ENCODE measurements at regions not wholly inside any gene's neighbourhood (a gene's known extent, or its start where the extent isn't known, plus 50 kb on each side); places are given as distances from the start of the nearest gene placed in this dataset.

DNA sequence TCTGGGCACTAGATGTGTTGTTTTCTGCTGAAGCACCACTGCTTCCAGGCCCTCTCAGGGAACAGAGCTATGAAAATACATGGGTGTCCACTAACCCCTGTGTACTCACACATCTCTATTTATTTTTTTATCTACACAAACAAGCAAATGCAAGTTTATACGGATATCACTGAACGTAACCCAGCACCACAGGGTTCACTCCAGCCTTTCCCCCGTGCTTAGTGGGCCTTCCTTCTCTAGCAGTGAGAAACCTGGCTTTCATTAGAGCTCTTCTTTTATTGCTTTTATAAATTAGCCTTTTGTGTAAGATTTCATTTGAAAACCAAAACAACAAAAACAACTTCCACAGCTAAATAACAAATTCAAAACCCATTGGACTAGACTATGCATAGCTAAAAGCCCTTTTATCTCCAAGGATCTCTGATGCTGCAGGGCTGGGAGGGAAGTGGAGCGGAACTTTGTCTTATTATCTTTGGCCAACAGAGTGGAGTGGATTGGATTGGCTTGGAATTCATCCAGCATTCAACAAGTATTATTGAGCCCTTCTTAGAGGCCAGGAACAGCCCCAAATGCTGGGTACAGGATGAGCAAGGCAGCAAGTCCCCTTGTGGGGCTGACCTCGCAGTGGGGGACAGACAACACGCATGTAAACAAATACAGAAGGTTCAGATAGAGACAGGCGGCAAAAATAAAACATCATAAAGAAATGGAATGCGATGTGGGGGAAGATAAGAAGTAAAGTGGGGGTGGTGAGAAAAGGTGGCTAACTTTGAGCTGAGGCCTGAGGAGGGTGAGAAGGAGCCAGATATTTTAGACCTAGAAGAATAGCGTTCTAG lies 371.8 kb upstream of the POU3F1 start (continued):
- TF ChIP-seq, protein P1, sequence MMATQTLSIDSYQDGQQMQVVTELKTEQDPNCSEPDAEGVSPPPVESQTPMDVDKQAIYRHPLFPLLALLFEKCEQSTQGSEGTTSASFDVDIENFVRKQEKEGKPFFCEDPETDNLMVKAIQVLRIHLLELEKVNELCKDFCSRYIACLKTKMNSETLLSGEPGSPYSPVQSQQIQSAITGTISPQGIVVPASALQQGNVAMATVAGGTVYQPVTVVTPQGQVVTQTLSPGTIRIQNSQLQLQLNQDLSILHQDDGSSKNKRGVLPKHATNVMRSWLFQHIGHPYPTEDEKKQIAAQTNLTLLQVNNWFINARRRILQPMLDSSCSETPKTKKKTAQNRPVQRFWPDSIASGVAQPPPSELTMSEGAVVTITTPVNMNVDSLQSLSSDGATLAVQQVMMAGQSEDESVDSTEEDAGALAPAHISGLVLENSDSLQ (IDR thresholded peaks at IDR 0.05): no peak
- TF ChIP-seq RUNX1 (IDR thresholded peaks at IDR 0.05; ENCODE audit: low read depth): no peak
- 0 out of 2 replicates have a peak, but pooled peaks have one; percentile 50 for TF ChIP-seq ZNF165 (CRISPR knock-in tag; IDR thresholded peaks at IDR 0.05; ENCODE audit: borderline replicate concordance)
- TF ChIP-seq RB1 (IDR thresholded peaks at IDR 0.05; ENCODE audit: low read depth): no peak
- TF ChIP-seq MECOM (CRISPR knock-in tag; IDR thresholded peaks at IDR 0.05): no peak
- TF ChIP-seq ZBTB17 (CRISPR knock-in tag; IDR thresholded peaks at IDR 0.05): no peak
- no peak for TF ChIP-seq COPS2 (conservative IDR thresholded peaks at IDR 0.05)
- TF ChIP-seq TRIM24 (IDR thresholded peaks at IDR 0.05): peak in 1 of 2 experiments; percentile 13; a peak in 1 of 4 replicates
- TF ChIP-seq, protein P2, sequence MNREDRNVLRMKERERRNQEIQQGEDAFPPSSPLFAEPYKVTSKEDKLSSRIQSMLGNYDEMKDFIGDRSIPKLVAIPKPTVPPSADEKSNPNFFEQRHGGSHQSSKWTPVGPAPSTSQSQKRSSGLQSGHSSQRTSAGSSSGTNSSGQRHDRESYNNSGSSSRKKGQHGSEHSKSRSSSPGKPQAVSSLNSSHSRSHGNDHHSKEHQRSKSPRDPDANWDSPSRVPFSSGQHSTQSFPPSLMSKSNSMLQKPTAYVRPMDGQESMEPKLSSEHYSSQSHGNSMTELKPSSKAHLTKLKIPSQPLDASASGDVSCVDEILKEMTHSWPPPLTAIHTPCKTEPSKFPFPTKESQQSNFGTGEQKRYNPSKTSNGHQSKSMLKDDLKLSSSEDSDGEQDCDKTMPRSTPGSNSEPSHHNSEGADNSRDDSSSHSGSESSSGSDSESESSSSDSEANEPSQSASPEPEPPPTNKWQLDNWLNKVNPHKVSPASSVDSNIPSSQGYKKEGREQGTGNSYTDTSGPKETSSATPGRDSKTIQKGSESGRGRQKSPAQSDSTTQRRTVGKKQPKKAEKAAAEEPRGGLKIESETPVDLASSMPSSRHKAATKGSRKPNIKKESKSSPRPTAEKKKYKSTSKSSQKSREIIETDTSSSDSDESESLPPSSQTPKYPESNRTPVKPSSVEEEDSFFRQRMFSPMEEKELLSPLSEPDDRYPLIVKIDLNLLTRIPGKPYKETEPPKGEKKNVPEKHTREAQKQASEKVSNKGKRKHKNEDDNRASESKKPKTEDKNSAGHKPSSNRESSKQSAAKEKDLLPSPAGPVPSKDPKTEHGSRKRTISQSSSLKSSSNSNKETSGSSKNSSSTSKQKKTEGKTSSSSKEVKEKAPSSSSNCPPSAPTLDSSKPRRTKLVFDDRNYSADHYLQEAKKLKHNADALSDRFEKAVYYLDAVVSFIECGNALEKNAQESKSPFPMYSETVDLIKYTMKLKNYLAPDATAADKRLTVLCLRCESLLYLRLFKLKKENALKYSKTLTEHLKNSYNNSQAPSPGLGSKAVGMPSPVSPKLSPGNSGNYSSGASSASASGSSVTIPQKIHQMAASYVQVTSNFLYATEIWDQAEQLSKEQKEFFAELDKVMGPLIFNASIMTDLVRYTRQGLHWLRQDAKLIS (CRISPR knock-in tag; IDR thresholded peaks at IDR 0.05): no peak
- TF ChIP-seq SMARCC2 (IDR thresholded peaks at IDR 0.05; ENCODE audit: low read depth): peak; percentile 63; the same call in 1 of the 2 replicates
- TF ChIP-seq, protein P3, sequence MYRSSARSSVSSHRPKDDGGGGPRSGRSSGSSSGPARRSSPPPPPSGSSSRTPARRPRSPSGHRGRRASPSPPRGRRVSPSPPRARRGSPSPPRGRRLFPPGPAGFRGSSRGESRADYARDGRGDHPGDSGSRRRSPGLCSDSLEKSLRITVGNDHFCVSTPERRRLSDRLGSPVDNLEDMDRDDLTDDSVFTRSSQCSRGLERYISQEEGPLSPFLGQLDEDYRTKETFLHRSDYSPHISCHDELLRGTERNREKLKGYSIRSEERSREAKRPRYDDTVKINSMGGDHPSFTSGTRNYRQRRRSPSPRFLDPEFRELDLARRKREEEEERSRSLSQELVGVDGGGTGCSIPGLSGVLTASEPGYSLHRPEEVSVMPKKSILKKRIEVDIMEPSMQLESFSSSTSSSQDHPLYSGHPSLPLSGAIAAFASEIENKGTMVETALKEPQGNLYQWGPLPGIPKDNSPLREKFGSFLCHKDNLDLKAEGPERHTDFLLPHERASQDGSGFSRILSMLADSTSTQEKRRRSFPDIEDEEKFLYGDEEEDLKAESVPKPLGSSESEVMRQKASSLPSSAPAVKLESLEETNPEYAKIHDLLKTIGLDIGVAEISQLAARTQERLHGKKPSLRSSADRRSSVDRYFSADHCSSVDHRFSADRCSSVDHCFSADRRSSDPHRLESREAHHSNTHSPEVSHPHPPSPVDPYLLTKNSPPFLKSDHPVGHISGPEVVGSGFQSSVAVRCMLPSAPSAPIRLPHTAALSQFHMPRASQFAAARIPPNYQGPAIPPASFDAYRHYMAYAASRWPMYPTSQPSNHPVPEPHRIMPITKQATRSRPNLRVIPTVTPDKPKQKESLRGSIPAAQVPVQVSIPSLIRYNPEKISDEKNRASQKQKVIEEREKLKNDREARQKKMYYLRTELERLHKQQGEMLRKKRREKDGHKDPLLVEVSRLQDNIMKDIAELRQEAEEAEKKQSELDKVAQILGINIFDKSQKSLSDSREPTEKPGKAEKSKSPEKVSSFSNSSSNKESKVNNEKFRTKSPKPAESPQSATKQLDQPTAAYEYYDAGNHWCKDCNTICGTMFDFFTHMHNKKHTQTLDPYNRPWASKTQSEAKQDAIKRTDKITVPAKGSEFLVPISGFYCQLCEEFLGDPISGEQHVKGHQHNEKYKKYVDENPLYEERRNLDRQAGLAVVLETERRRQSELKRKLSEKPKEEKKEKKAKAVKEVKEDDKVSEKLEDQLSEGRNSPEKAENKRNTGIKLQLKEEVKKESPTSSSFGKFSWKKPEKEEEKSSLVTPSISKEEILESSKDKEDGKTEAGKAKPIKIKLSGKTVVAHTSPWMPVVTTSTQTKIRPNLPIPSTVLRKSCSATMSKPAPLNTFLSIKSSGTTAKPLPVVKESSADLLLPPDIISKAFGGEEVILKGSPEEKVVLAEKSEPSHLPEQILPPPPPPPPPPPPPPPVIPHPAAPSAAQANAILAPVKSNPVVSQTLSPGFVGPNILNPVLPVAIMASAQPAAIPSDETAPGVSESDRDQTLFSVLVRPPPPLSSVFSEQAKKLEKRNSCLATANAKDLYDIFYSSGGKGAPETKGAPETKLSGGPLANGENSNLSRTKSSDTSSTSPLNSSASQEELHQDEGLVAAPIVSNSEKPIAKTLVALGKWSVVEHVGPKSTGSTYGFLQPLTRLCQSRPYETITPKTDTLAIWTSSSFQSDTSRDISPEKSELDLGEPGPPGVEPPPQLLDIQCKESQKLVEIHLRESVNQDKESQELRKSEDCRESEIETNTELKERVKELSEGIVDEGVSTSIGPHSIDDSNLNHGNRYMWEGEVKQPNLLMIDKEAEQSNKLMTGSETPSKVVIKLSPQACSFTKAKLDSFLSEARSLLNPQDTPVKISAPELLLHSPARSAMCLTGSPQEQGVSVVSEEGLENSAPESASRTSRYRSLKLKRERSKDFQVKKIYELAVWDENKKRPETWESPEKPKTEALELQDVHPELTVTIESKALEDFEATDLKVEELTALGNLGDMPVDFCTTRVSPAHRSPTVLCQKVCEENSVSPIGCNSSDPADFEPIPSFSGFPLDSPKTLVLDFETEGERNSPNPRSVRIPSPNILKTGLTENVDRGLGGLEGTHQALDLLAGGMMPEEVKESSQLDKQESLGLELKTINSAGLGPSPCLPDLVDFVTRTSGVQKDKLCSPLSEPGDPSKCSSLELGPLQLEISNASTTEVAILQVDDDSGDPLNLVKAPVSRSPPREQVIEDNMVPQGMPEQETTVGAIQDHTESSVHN (IDR thresholded peaks at IDR 0.05; ENCODE audit: borderline replicate concordance in 1 of 2, low read depth in 1 of 2): no peak

Measured in K562 (cell line).